ENCODE measurements at regions not wholly inside any gene's neighbourhood (a gene's known extent, or its start where the extent isn't known, plus 50 kb on each side); places are given as distances from the start of the nearest gene placed in this dataset.
"Not testable (repeated sequence)": the region's sequence is repeated elsewhere in the genome, so short reads cannot be mapped to it uniquely, and the experiment has no call there.

- no peak for DNase-seq (ENCODE audit: low spot score)
Measured at GRCh38 chr3:30521156-30521715, 85.2 kb upstream of the TGFBR2 start.

- DNase-seq (ENCODE audit: low spot score): no peak
Measured at GRCh38 chr3:30522476-30522875, 83.9 kb upstream of the TGFBR2 start.

- DNase-seq (ENCODE audit: low spot score): no peak
Measured at GRCh38 chr3:30523366-30523765, 83.0 kb upstream of the TGFBR2 start.

- DNase-seq (ENCODE audit: low spot score): no peak
Measured at GRCh38 chr3:30524357-30525040, 81.9 kb upstream of the TGFBR2 start.

GRCh38 chr3:30526031-30526430 lies 80.4 kb upstream of the TGFBR2 start:
- no peak for DNase-seq (ENCODE audit: low spot score)

GRCh38 chr3:30527186-30527585 lies 79.2 kb upstream of the TGFBR2 start:
- DNase-seq (ENCODE audit: low spot score): no peak

- DNase-seq (ENCODE audit: low spot score): no peak
Measured at GRCh38 chr3:30527720-30528119, 78.7 kb upstream of the TGFBR2 start.

GRCh38 chr3:30530084-30530483 lies 76.3 kb upstream of the TGFBR2 start:
- DNase-seq (ENCODE audit: low spot score): no peak

GRCh38 chr3:30531017-30531570 lies 75.3 kb upstream of the TGFBR2 start:
- DNase-seq (ENCODE audit: low spot score): no peak

- no peak for DNase-seq (ENCODE audit: low spot score)
Measured at GRCh38 chr3:30535525-30535924, 70.9 kb upstream of the TGFBR2 start.

GRCh38 chr3:30538791-30539190 lies 67.6 kb upstream of the TGFBR2 start:
- DNase-seq (ENCODE audit: low spot score): no peak

GRCh38 chr3:30539206-30539605 lies 67.2 kb upstream of the TGFBR2 start:
- DNase-seq (ENCODE audit: low spot score): no peak

- DNase-seq (ENCODE audit: low spot score): no peak
Measured at GRCh38 chr3:30539772-30540171, 66.6 kb upstream of the TGFBR2 start.

- DNase-seq (ENCODE audit: low spot score): not testable (repeated sequence)
Measured at GRCh38 chr3:30541156-30541555, 65.2 kb upstream of the TGFBR2 start.

GRCh38 chr3:30542897-30543296 lies 63.5 kb upstream of the TGFBR2 start:
- DNase-seq (ENCODE audit: low spot score): no peak

GRCh38 chr3:30544812-30545211 lies 61.6 kb upstream of the TGFBR2 start:
- no peak for DNase-seq (ENCODE audit: low spot score)

- no peak for DNase-seq (ENCODE audit: low spot score)
Measured at GRCh38 chr3:30546934-30547333, 59.5 kb upstream of the TGFBR2 start.

- DNase-seq (ENCODE audit: low spot score): no peak
Measured at GRCh38 chr3:30547716-30548115, 58.7 kb upstream of the TGFBR2 start.

- DNase-seq (ENCODE audit: low spot score): no peak
Measured at GRCh38 chr3:30548600-30548999, 57.8 kb upstream of the TGFBR2 start.

- DNase-seq (ENCODE audit: low spot score): no peak
Measured at GRCh38 chr3:30549600-30549999, 56.8 kb upstream of the TGFBR2 start.

GRCh38 chr3:30550246-30550645 lies 56.2 kb upstream of the TGFBR2 start:
- DNase-seq (ENCODE audit: low spot score): no peak

- DNase-seq (ENCODE audit: low spot score): no peak
Measured at GRCh38 chr3:30551266-30551665, 55.1 kb upstream of the TGFBR2 start.

- DNase-seq (ENCODE audit: low spot score): no peak
Measured at GRCh38 chr3:30551927-30552326, 54.5 kb upstream of the TGFBR2 start.
